ENCODE measurements at regions not wholly inside any gene's neighbourhood (a gene's known extent, or its start where the extent isn't known, plus 50 kb on each side); places are given as distances from the start of the nearest gene placed in this dataset.

GRCh38 chr5:153135411-153135810, 355.1 kb upstream of the GRIA1 start:
- H2AFZ ChIP-seq (ENCODE audit: control insufficient read depth, low read depth, low read length): no peak overlapping the region
- TF ChIP-seq SUPT20H (IDR thresholded peaks at IDR 0.05; ENCODE audit: borderline replicate concordance, control insufficient read depth, low read depth, low read length) (no peak), FOXK2 (IDR thresholded peaks at IDR 0.05) (no peak), ESRRA (IDR thresholded peaks at IDR 0.05; ENCODE audit: low read length) (no peak), CHD1 (IDR thresholded peaks at IDR 0.05; ENCODE audit: low read depth, low read length) (no peak), MEF2A (IDR thresholded peaks at IDR 0.05; ENCODE audit: insufficient read depth, low read depth, low read length) (no peak), SIX5 (IDR thresholded peaks at IDR 0.05; ENCODE audit: low read depth, low read length, severe bottlenecking) (no peak), SREBF2 (IDR thresholded peaks at IDR 0.05; ENCODE audit: low read length) (no peak), ZNF384 (IDR thresholded peaks at IDR 0.05; ENCODE audit: borderline replicate concordance, low read depth, low read length) (no peak), REST (IDR thresholded peaks at IDR 0.05; ENCODE audit: low read depth, low read length) (no peak), PRDM15 (CRISPR knock-in tag; IDR thresholded peaks at IDR 0.05) (no peak), ZBTB11 (CRISPR knock-in tag; IDR thresholded peaks at IDR 0.05) (no peak)
- no peak overlapping the region for H3K4me3 ChIP-seq
- no peaks in the 10 kb centered on the region for H3K9me3 ChIP-seq (replicated peaks; ENCODE audit: control insufficient read depth, insufficient read depth, low read length)
- ATAC-seq (no peak), DNase-seq (ENCODE audit: low read depth, low spot score) (no peak), FAIRE-seq (no peak)
- no peak overlapping the region for H3K9ac ChIP-seq (ENCODE audit: control insufficient read depth, insufficient read depth, low read length)
- no peak overlapping the region for H3K4me2 ChIP-seq (ENCODE audit: control insufficient read depth, insufficient read depth)
- no peaks in the 10 kb centered on the region for H3K36me3 ChIP-seq (ENCODE audit: control insufficient read depth in 2 of 2, insufficient read depth in 2 of 2, low read length in 1 of 2)
- 4% methylated on average over 4 of the region's 4 CpGs for WGBS (ENCODE audit: insufficient coverage, insufficient replicate concordance, low lambda C conversion rate, missing lambda C conversion rate)
- ChIA-PET CTCF (no interaction called here), POLR2A (no interaction called here), SMC1A (ENCODE audit: uncharacterized antibody, unreplicated experiment) (no interaction called here), RAD21 (ENCODE audit: unreplicated experiment) (no interaction called here)
- no peaks in the 10 kb centered on the region for H3K4me1 ChIP-seq (ENCODE audit: control insufficient read depth, insufficient read depth, low read length)
- no peak overlapping the region for H3K27ac ChIP-seq (ENCODE audit: control insufficient read depth, insufficient read depth)
- no peaks in the 10 kb centered on the region for H4K20me1 ChIP-seq (ENCODE audit: control insufficient read depth, insufficient read depth)
- no peaks in the 10 kb centered on the region for H3K27me3 ChIP-seq (replicated peaks in 1 of 2; ENCODE audit: control insufficient read depth in 2 of 2, insufficient read depth in 2 of 2, low read length in 1 of 2)
- no peaks in the 10 kb centered on the region for H3K79me2 ChIP-seq (ENCODE audit: control insufficient read depth, insufficient read depth, low read length)
- intact Hi-C loops (cut with micrococcal nuclease; ENCODE audit: unreplicated experiment): no loop called here
- no TSS peak for BruUV-seq (replicated peaks)
- in situ Hi-C loops (cut with MboI): no loop called here
